ENCODE measurements at regions not wholly inside any gene's neighbourhood (a gene's known extent, or its start where the extent isn't known, plus 50 kb on each side); places are given as distances from the start of the nearest gene placed in this dataset.

GRCh38 chr1:102241431-102242338 is 245.0 kb upstream of the OLFM3 start:
- Histone ChIP-seq H3K4me3 (ENCODE audit: extremely low read depth in 1 of 4, insufficient read depth in 2 of 4, low read depth in 3 of 4, low read length in 4 of 4) (no peak overlapping the region), H3K27me3 (replicated peaks in 1 of 4; ENCODE audit: control insufficient read depth in 3 of 4, extremely low read depth in 1 of 4, insufficient read depth in 3 of 4, low read length in 3 of 4) (no peaks in the 10 kb centered on the region), H3K9me3 (ENCODE audit: insufficient read depth in 2 of 2, low read depth in 1 of 2, low read length in 1 of 2) (no peaks in the 10 kb centered on the region), H3K14ac (ENCODE audit: insufficient read length) (no peak overlapping the region), H3K36me3 (ENCODE audit: control insufficient read depth in 2 of 4, insufficient read depth in 4 of 4, low read length in 3 of 4) (no peaks in the 10 kb centered on the region), H2BK5ac (ENCODE audit: low read depth, low read length) (no peak overlapping the region), H4K20me1 (replicated peaks in 1 of 2; ENCODE audit: control insufficient read depth in 1 of 2, insufficient read depth in 2 of 2, low read length in 2 of 2) (no peaks in the 10 kb centered on the region), H2BK120ac (replicated peaks; ENCODE audit: low read depth, low read length) (no peak overlapping the region), H3K4ac (replicated peaks; ENCODE audit: insufficient read length, low read depth, low read length) (no peak overlapping the region), H2BK20ac (ENCODE audit: low read length) (no peak overlapping the region), H2AFZ (ENCODE audit: low read length) (no peak overlapping the region), H3K79me2 (ENCODE audit: control insufficient read depth in 1 of 2, insufficient read depth in 2 of 2, low read length in 2 of 2) (no peaks in the 10 kb centered on the region), H3K4me2 (ENCODE audit: insufficient read depth in 1 of 2, low read depth in 2 of 2, low read length in 2 of 2) (no peak overlapping the region), H4K5ac (ENCODE audit: insufficient read length, low read depth, low read length) (no peak overlapping the region), H3K23me2 (ENCODE audit: low read depth, low read length) (no peaks in the 10 kb centered on the region), H4K91ac (replicated peaks; ENCODE audit: insufficient read length, low read length) (no peak overlapping the region), H3K23ac (ENCODE audit: insufficient read length) (no peak overlapping the region), H3K18ac (ENCODE audit: extremely low read depth, low read length) (no peak overlapping the region), H2BK12ac (ENCODE audit: low read depth, low read length) (no peak overlapping the region), H3K4me1 (replicated peaks in 1 of 4; ENCODE audit: control insufficient read depth in 3 of 4, insufficient read depth in 4 of 4, low read length in 3 of 4) (0 out of 7 replicates have a peak, but pooled peaks cover 0 to 2% (median 0%) of the 10 kb centered on the region in 4 experiments), H2AK5ac (ENCODE audit: low read depth, low read length) (no peak overlapping the region), H3K79me1 (ENCODE audit: low read depth, low read length) (no peaks in the 10 kb centered on the region), H2BK15ac (ENCODE audit: low read length) (no peak overlapping the region), H3K27ac (ENCODE audit: low read depth, low read length) (no peak overlapping the region), H4K8ac (ENCODE audit: extremely low read depth, insufficient read depth, low read length) (no peak overlapping the region), H3K56ac (replicated peaks; ENCODE audit: insufficient read length, low read depth, low read length) (no peak overlapping the region), H3K9ac (replicated peaks in 1 of 4; ENCODE audit: extremely low read depth in 1 of 4, low read depth in 3 of 4, low read length in 3 of 4) (no peak overlapping the region)
- 89% methylated on average over 4 of the region's 4 CpGs; no CpG with 5 or more reads in 1 of the 2 experiments for WGBS, 2 experiments (ENCODE audit: extremely low coverage in 1 of 2, insufficient coverage in 1 of 2, insufficient read length in 1 of 2, insufficient replicate concordance in 2 of 2, low coverage in 1 of 2, low lambda C conversion rate in 2 of 2, missing lambda C conversion rate in 1 of 2)
- POLR2A ChIA-PET (ENCODE audit: partially characterized antibody): no interaction called here
- CTCF ChIA-PET (ENCODE audit: partially characterized antibody): no interaction called here
- DNase-seq (ENCODE audit: low read depth in 1 of 2, low spot score in 2 of 2) (no peak), FAIRE-seq (no peak)
- no peak for TF ChIP-seq KDM5A (IDR thresholded peaks at IDR 0.05; ENCODE audit: low read length)
- no peak for TF ChIP-seq SAP30 (IDR thresholded peaks at IDR 0.05; ENCODE audit: insufficient read depth, insufficient replicate concordance, low read length)
- TF ChIP-seq MAX (IDR thresholded peaks at IDR 0.05): no peak
- TF ChIP-seq PHF8 (conservative IDR thresholded peaks at IDR 0.05; ENCODE audit: low read depth, low read length): no peak
- TF ChIP-seq POLR2AphosphoS5 (IDR thresholded peaks at IDR 0.05; ENCODE audit: low read depth, low read length): no peak
- TF ChIP-seq NANOG (IDR thresholded peaks at IDR 0.05; ENCODE audit: insufficient read depth, low read depth, low read length, poor library complexity, severe bottlenecking): no peak
- TF ChIP-seq HDAC2 (IDR thresholded peaks at IDR 0.05; ENCODE audit: borderline replicate concordance in 1 of 2, low read depth in 2 of 2, low read length in 2 of 2): no peak
- TF ChIP-seq SP2 (IDR thresholded peaks at IDR 0.05; ENCODE audit: low read length): no peak
- TF ChIP-seq EP300 (IDR thresholded peaks at IDR 0.05; ENCODE audit: borderline replicate concordance in 1 of 2, low read depth in 2 of 2, low read length in 2 of 2): no peak
- TF ChIP-seq ATF3 (IDR thresholded peaks at IDR 0.05; ENCODE audit: insufficient read depth, low read depth, low read length): no peak

Data from H1 (cell line).